Loucy (cell line): ENCODE measurements at regions not wholly inside any gene's neighbourhood (a gene's known extent, or its start where the extent isn't known, plus 50 kb on each side); places are given as distances from the start of the nearest gene placed in this dataset.

ENCODE experiments used
- H2AFZ ChIP-seq: fragments of 200-600 bp; sonication (generic); 2 replicates; pipeline ENCODE4 v1.6.0; 2016; ENCODE audit warnings: antibody characterized with exemption, mild to moderate bottlenecking, low read length, moderate library complexity
- H3F3A ChIP-seq: fragments of 200-600 bp; 2 replicates; pipeline ENCODE4 v1.6.0; 2016; ENCODE audit warnings: antibody characterized with exemption, low read depth, mild to moderate bottlenecking
- H3K27me3 ChIP-seq: fragments of 200-600 bp; sonication (generic); 2 replicates; pipeline ENCODE4 v1.6.1; 2014; ENCODE audit warnings: low read length, mild to moderate bottlenecking; ENCODE audit not compliant: insufficient read depth, poor library complexity, severe bottlenecking
- H3K36me3 ChIP-seq: fragments of 200-600 bp; sonication (generic); 2 replicates; pipeline ENCODE4 v1.6.1; 2016; ENCODE audit warnings: low read length; ENCODE audit not compliant: insufficient read depth
- H3K4me1 ChIP-seq: fragments of 200-600 bp; sonication (generic); 2 replicates; pipeline ENCODE4 v1.5.1; 2014; ENCODE audit warnings: low read length, mild to moderate bottlenecking; ENCODE audit not compliant: insufficient read depth, poor library complexity, severe bottlenecking
- H3K4me2 ChIP-seq: fragments of 200-600 bp; sonication (generic); 2 replicates; pipeline ENCODE4 v1.6.0; 2014; ENCODE audit warnings: antibody characterized with exemption, low read length, low read depth, mild to moderate bottlenecking; ENCODE audit not compliant: poor library complexity, severe bottlenecking
- H3K4me3 ChIP-seq: fragments of 200-600 bp; sonication (generic); 2 replicates; pipeline ENCODE4 v1.5.1; 2014; ENCODE audit warnings: low read length, mild to moderate bottlenecking, mixed read lengths; ENCODE audit not compliant: poor library complexity, severe bottlenecking
- H3K79me2 ChIP-seq: fragments of 200-600 bp; sonication (generic); 2 replicates; pipeline ENCODE4 v1.6.1; 2014; ENCODE audit warnings: low read length; ENCODE audit not compliant: insufficient read depth
- H3K9ac ChIP-seq: fragments of 200-600 bp; sonication (generic); 2 replicates; pipeline ENCODE4 v1.6.0; 2014; ENCODE audit warnings: mild to moderate bottlenecking, low read depth, low read length, moderate library complexity; ENCODE audit not compliant: poor library complexity, severe bottlenecking
- H3K9me2 ChIP-seq: fragments of 200-600 bp; sonication (generic); replicated peaks from 2 replicates; pipeline ENCODE4 v1.6.1; 2016; ENCODE audit warnings: low read depth, low read length, mixed read lengths
- H3K9me3 ChIP-seq: fragments of 200-600 bp; sonication (generic); 2 replicates; pipeline ENCODE4 v1.6.1; 2014; ENCODE audit warnings: mild to moderate bottlenecking, antibody characterized with exemption, low read length, low read depth; ENCODE audit not compliant: insufficient read depth
- H4K20me1 ChIP-seq: fragments of 200-600 bp; sonication (generic); 2 replicates; pipeline ENCODE4 v1.6.0; 2014; ENCODE audit warnings: antibody characterized with exemption, low read length, mild to moderate bottlenecking; ENCODE audit not compliant: insufficient read depth, poor library complexity, severe bottlenecking
- EZH2phosphoT487 ChIP-seq: fragments of 200-600 bp; IDR thresholded peaks from 2 replicates; pipeline ENCODE4 v1.6.1; 2018; ENCODE audit warnings: antibody characterized with exemption, mild to moderate bottlenecking, moderate library complexity, borderline replicate concordance
- TF ChIP-seq, protein P1 (sequence below): fragments of 200-600 bp; sonication (generic); conservative IDR thresholded peaks from 2 replicates; pipeline ENCODE4 v1.5.1; 2014; ENCODE audit warnings: mild to moderate bottlenecking, antibody characterized with exemption, low read length

DNA sequence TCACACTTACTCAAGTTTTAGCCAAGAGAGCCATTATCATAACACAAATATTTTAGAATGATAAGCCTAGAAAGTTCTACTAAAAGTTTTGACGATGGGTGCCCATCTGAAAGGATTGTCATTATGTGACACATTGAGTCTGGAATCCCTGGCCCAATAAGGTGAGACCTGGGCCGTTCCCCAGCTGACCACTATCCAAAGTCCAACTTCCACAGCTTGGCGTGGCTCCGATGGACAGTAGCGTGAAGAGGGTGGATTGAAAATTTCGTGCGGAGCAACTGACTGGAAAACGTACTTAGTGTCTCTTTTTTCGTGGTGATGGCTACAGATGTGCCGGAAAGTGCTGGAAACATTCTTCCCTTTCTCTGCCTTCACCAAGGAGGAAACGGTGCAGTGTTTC, 439.0 kb upstream of the ZMIZ1 start:
- Histone ChIP-seq H3K4me3 (no peak overlapping the region), H4K20me1 (no peaks in the 10 kb centered on the region), H2AFZ (no peak overlapping the region), H3F3A (no peaks in the 10 kb centered on the region), H3K9ac (no peak overlapping the region), H3K4me2 (no peak overlapping the region), H3K9me2 (no peaks in the 10 kb centered on the region), H3K27me3 (no peaks in the 10 kb centered on the region), H3K9me3 (no peaks in the 10 kb centered on the region), H3K4me1 (no peaks in the 10 kb centered on the region), H3K36me3 (no peaks in the 10 kb centered on the region), H3K79me2 (no peaks in the 10 kb centered on the region)
- TF ChIP-seq, protein P1, sequence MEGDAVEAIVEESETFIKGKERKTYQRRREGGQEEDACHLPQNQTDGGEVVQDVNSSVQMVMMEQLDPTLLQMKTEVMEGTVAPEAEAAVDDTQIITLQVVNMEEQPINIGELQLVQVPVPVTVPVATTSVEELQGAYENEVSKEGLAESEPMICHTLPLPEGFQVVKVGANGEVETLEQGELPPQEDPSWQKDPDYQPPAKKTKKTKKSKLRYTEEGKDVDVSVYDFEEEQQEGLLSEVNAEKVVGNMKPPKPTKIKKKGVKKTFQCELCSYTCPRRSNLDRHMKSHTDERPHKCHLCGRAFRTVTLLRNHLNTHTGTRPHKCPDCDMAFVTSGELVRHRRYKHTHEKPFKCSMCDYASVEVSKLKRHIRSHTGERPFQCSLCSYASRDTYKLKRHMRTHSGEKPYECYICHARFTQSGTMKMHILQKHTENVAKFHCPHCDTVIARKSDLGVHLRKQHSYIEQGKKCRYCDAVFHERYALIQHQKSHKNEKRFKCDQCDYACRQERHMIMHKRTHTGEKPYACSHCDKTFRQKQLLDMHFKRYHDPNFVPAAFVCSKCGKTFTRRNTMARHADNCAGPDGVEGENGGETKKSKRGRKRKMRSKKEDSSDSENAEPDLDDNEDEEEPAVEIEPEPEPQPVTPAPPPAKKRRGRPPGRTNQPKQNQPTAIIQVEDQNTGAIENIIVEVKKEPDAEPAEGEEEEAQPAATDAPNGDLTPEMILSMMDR: no peak
- no peak for TF ChIP-seq EZH2phosphoT487

DNA sequence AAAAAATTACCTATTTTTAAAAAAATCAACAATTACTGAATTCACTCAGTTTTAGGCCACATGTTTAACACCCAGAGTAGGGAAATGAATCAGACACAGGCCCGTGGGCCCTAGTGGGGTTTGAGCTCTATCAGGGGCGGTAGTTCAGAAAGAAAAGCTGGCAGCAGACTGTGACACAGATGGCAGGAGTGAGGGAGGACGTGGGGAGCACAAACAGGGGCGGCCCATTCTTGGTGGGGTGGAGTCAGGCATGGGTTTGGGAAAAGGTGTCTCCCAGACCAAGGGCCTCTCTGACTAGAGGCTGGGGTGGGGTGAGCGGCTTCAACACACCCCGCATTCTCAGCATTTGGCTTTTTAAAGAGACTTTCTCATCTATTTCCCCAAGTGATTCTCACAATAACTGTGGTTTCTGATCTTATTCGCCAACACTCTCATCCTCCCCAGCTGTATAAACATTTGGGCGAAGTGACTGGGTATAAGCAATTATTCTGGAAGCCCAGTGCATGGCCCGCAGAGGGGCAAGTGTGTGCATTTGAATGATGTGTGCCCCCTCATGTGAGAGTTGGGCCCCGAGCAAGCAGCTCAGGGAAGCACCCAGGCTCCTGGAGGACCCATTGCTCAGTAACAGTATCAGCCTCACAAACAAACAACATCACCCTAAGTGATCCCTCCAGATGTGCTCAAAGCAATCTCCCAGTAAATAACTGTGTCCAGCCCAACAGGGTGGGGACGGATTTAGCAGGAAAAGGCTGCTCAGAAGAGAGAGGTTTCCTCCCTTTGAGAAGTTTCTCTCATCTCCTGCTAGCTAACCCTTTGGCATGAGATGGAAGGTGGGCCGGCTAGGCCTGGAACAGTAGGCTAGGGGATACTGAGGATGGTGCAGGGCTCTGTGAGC, 437.6 kb upstream of the ZMIZ1 start:
- Histone ChIP-seq H3K79me2 (no peaks in the 10 kb centered on the region), H2AFZ (no peak overlapping the region), H3K4me2 (no peak overlapping the region), H3K9me2 (no peaks in the 10 kb centered on the region), H3K36me3 (no peaks in the 10 kb centered on the region), H3F3A (no peaks in the 10 kb centered on the region), H3K9me3 (no peaks in the 10 kb centered on the region), H3K4me3 (no peak overlapping the region), H4K20me1 (no peaks in the 10 kb centered on the region), H3K4me1 (no peaks in the 10 kb centered on the region), H3K9ac (no peak overlapping the region), H3K27me3 (no peaks in the 10 kb centered on the region)
- TF ChIP-seq EZH2phosphoT487: no peak
- TF ChIP-seq, protein P1: no peak

DNA sequence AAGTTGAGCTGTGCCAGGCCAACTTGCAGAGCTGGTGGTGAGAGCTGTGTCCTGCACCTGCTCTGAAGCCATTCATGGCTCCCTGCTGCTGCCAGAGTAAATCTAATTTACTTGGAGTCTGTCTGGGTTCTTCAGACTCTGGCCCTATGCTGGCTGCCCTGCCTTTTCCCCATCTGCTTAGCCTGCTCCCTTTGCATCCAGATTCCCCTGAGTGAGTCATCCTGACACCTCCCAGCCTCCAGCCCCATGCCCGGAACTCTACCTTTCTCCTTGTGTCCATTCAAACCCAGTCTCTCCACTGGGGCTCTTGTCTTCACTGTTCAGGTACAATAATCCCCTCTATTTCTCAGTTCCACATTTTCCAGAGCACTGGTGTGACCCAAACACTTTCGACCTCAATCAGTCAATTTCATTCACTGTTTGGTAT, 434.4 kb upstream of the ZMIZ1 start:
- no peaks in the 10 kb centered on the region for H3K27me3 ChIP-seq
- TF ChIP-seq, protein P1: no peak
- no peak for TF ChIP-seq EZH2phosphoT487
- H3K4me2 ChIP-seq: no peak overlapping the region

More for the DNA sequence above, 434.4 kb upstream of the ZMIZ1 start:
- no peaks in the 10 kb centered on the region for H4K20me1 ChIP-seq
- no peak overlapping the region for H3K9ac ChIP-seq
- no peaks in the 10 kb centered on the region for H3K9me3 ChIP-seq
- H3K36me3 ChIP-seq: no peaks in the 10 kb centered on the region
- H3K4me3 ChIP-seq: no peak overlapping the region
- H2AFZ ChIP-seq: no peak overlapping the region
- no peaks in the 10 kb centered on the region for H3K79me2 ChIP-seq
- H3K9me2 ChIP-seq: no peaks in the 10 kb centered on the region
- no peaks in the 10 kb centered on the region for H3F3A ChIP-seq
- no peaks in the 10 kb centered on the region for H3K4me1 ChIP-seq
